Neural progenitor cell (in vitro differentiated cells): ENCODE measurements at regions not wholly inside any gene's neighbourhood (a gene's known extent, or its start where the extent isn't known, plus 50 kb on each side); places are given as distances from the start of the nearest gene placed in this dataset.

Source experiments
- DNase-seq: peaks from one replicate; pipeline ENCODE4 v3.0.0-alpha.2; 2016; ENCODE audit warnings: low spot score
- H2AFZ ChIP-seq: fragments of 200-600 bp; sonication (generic); replicated peaks from 2 replicates; pipeline ENCODE4 v1.6.1; 2016; ENCODE audit warnings: antibody characterized with exemption
- H3F3A ChIP-seq: fragments of 200-600 bp; sonication (generic); 2 replicates; pipeline ENCODE4 v1.6.1; 2016; ENCODE audit warnings: antibody characterized with exemption, low read depth
- H3K27ac ChIP-seq: fragments of 200-600 bp; sonication (generic); 2 replicates; pipeline ENCODE4 v1.5.1; 2016; ENCODE audit warnings: mild to moderate bottlenecking
- H3K27me3 ChIP-seq: fragments of 200-600 bp; sonication (generic); 2 replicates; pipeline ENCODE4 v1.6.1; 2016; ENCODE audit warnings: mild to moderate bottlenecking, moderate library complexity
- H3K36me3 ChIP-seq: fragments of 200-600 bp; sonication (generic); 2 replicates; pipeline ENCODE4 v1.5.1; 2016
- H3K4me1 ChIP-seq: fragments of 200-600 bp; sonication (generic); 2 replicates; pipeline ENCODE4 v1.6.1; 2016; ENCODE audit warnings: mixed run types
- H3K4me2 ChIP-seq: fragments of 200-600 bp; sonication (generic); 2 replicates; pipeline ENCODE4 v1.6.1; 2016
- H3K4me3 ChIP-seq: fragments of 200-600 bp; sonication (generic); 2 replicates; pipeline ENCODE4 v1.5.1; 2016
- H3K79me2 ChIP-seq: fragments of 200-600 bp; sonication (generic); 2 replicates; pipeline ENCODE4 v1.6.1; 2016; ENCODE audit warnings: low read depth
- H3K9ac ChIP-seq: fragments of 200-600 bp; sonication (generic); 2 replicates; pipeline ENCODE4 v1.6.1; 2016
- H3K9me3 ChIP-seq: fragments of 200-600 bp; sonication (generic); 2 replicates; pipeline ENCODE4 v1.5.1; 2016; ENCODE audit warnings: low read depth
- H4K20me1 ChIP-seq: fragments of 200-600 bp; sonication (generic); 2 replicates; pipeline ENCODE4 v1.6.1; 2016; ENCODE audit warnings: low read depth
- H3K27ac Mint-ChIP-seq: 3 replicates; pipeline ENCODE4 v1.8.0; 2021; ENCODE audit warnings: mixed read lengths
- H3K27me3 Mint-ChIP-seq: 2 replicates; pipeline ENCODE4 v1.8.0; 2022; ENCODE audit warnings: low read depth, mild to moderate bottlenecking, inconsistent platforms, moderate library complexity, mixed read lengths; ENCODE audit not compliant: insufficient read depth
- H3K36me3 Mint-ChIP-seq: 3 replicates; pipeline ENCODE4 v1.8.0; 2021; ENCODE audit warnings: mixed read lengths
- H3K4me1 Mint-ChIP-seq: 3 replicates; pipeline ENCODE4 v1.8.0; 2021; ENCODE audit warnings: mixed read lengths
- H3K4me3 Mint-ChIP-seq: 3 replicates; pipeline ENCODE4 v1.8.0; 2021; ENCODE audit warnings: mild to moderate bottlenecking, moderate library complexity, mixed read lengths
- H3K9me3 Mint-ChIP-seq: 3 replicates; pipeline ENCODE4 v1.8.0; 2020; ENCODE audit warnings: mixed read lengths
- CTCF ChIP-seq: fragments of 200-600 bp; sonication (generic); IDR thresholded peaks from 2 replicates; pipeline ENCODE4 v1.5.1; 2017; ENCODE audit warnings: antibody characterized with exemption, mild to moderate bottlenecking
- EZH2 ChIP-seq: fragments of 200-600 bp; sonication (generic); IDR thresholded peaks from 2 replicates; pipeline ENCODE4 v1.6.1; 2017; ENCODE audit warnings: antibody characterized with exemption, mild to moderate bottlenecking, moderate library complexity
- EZH2phosphoT487 ChIP-seq: fragments of 200-600 bp; sonication (generic); IDR thresholded peaks from 2 replicates; pipeline ENCODE4 v1.6.1; 2017; ENCODE audit warnings: antibody characterized with exemption

- Histone ChIP-seq H3K4me2 (no peak overlapping the region), H3K9ac (no peak overlapping the region), H3K4me3 (no peak overlapping the region), H3K79me2 (no peaks in the 10 kb centered on the region), H3K27me3 (no peaks in the 10 kb centered on the region), H3K27ac (no peak overlapping the region), H4K20me1 (no peaks in the 10 kb centered on the region), H3K36me3 (no peaks in the 10 kb centered on the region), H3K9me3 (no peaks in the 10 kb centered on the region), H3K4me1 (no peaks in the 10 kb centered on the region), H3F3A (no peaks in the 10 kb centered on the region), H2AFZ (no peak overlapping the region)
- TF ChIP-seq EZH2: no peak
- no peak for TF ChIP-seq EZH2phosphoT487
- no peak for TF ChIP-seq CTCF
- Mint-ChIP-seq H3K4me3 (no peak overlapping the region), H3K36me3 (peaks cover 2% of the 10 kb centered on the region), H3K27me3 (peaks cover 5% of the 10 kb centered on the region), H3K9me3 (peaks cover 10% of the 10 kb centered on the region), H3K27ac (no peak overlapping the region), H3K4me1 (peaks cover 2% of the 10 kb centered on the region)
- no peak for DNase-seq
These were observed 256.6 kb upstream of the FOXN3 start for GRCh38 chr14:89673512-89674225.

- DNase-seq: no peak
- Histone ChIP-seq H3K4me2 (no peak overlapping the region), H2AFZ (no peak overlapping the region), H3K9ac (no peak overlapping the region), H3K79me2 (no peaks in the 10 kb centered on the region), H4K20me1 (no peaks in the 10 kb centered on the region), H3K4me1 (no peaks in the 10 kb centered on the region), H3K36me3 (no peaks in the 10 kb centered on the region), H3K27me3 (no peaks in the 10 kb centered on the region), H3K9me3 (no peaks in the 10 kb centered on the region), H3K27ac (no peak overlapping the region), H3K4me3 (no peak overlapping the region), H3F3A (no peaks in the 10 kb centered on the region)
- H3K4me1 Mint-ChIP-seq: peaks cover 2% of the 10 kb centered on the region
- no peak overlapping the region for H3K4me3 Mint-ChIP-seq
- H3K9me3 Mint-ChIP-seq: peaks cover 7% of the 10 kb centered on the region
- no peak overlapping the region for H3K27ac Mint-ChIP-seq
- H3K27me3 Mint-ChIP-seq: peaks cover 5% of the 10 kb centered on the region
- H3K36me3 Mint-ChIP-seq: peaks cover 2% of the 10 kb centered on the region
- TF ChIP-seq EZH2phosphoT487: no peak
- no peak for TF ChIP-seq CTCF
- TF ChIP-seq EZH2: no peak
These were observed 255.8 kb upstream of the FOXN3 start for GRCh38 chr14:89672636-89673511.

- peaks cover 14% of the 10 kb centered on the region for H3K9me3 Mint-ChIP-seq
These were observed 252.2 kb upstream of the FOXN3 start for GRCh38 chr14:89669193-89669592.

More at GRCh38 chr14:89669193-89669592, 252.2 kb upstream of the FOXN3 start:
- H3K4me1 ChIP-seq: no peaks in the 10 kb centered on the region
- H3K4me3 ChIP-seq: no peak overlapping the region
- no peak overlapping the region for H3K4me2 ChIP-seq
- H3F3A ChIP-seq: no peaks in the 10 kb centered on the region
- peaks cover 5% of the 10 kb centered on the region for H3K27me3 Mint-ChIP-seq
- H3K4me3 Mint-ChIP-seq: no peak overlapping the region
- H2AFZ ChIP-seq: no peak overlapping the region
- H3K27ac ChIP-seq: no peak overlapping the region
- H4K20me1 ChIP-seq: no peaks in the 10 kb centered on the region
- TF ChIP-seq EZH2: no peak
- no peak for TF ChIP-seq EZH2phosphoT487
- TF ChIP-seq CTCF: no peak
- H3K9ac ChIP-seq: no peak overlapping the region
- H3K36me3 ChIP-seq: no peaks in the 10 kb centered on the region
- peaks cover 4% of the 10 kb centered on the region for H3K36me3 Mint-ChIP-seq
- no peaks in the 10 kb centered on the region for H3K27me3 ChIP-seq
- H3K79me2 ChIP-seq: no peaks in the 10 kb centered on the region
- H3K27ac Mint-ChIP-seq: no peak overlapping the region
- H3K9me3 ChIP-seq: no peaks in the 10 kb centered on the region
- no peak for DNase-seq
- peaks cover 2% of the 10 kb centered on the region for H3K4me1 Mint-ChIP-seq
